Activated T-cell treated with anti-CD3 and anti-CD28 coated beads, Interleukin-2, amount 50 U/mL, for 72 hours (primary cell): ENCODE measurements at regions not wholly inside any gene's neighbourhood (a gene's known extent, or its start where the extent isn't known, plus 50 kb on each side); places are given as distances from the start of the nearest gene placed in this dataset.

ENCODE experiments used
- ATAC-seq, 2 donors: fragments of 150-1000 bp; cut with Tn5 transposase; replicated peaks in 1 of 2; 2 replicates each; pipeline ENCODE4 v1.10.0; 2021; ENCODE audit warnings: moderate library complexity in 2 of 2, mild to moderate bottlenecking in 1 of 2
- DNase-seq, 2 donors: peaks; one replicate each; pipeline ENCODE4 v3.0.0; 2021 to 2022; ENCODE audit warnings: mixed read lengths in 1 of 2
- H3K27ac Mint-ChIP-seq: one replicate; pipeline ENCODE4 v1.8.0; 2022; ENCODE audit warnings: mild to moderate bottlenecking, moderate library complexity, mixed read lengths
- H3K27me3 Mint-ChIP-seq: one replicate; pipeline ENCODE4 v1.8.0; 2022; ENCODE audit warnings: low read depth, mixed read lengths
- H3K36me3 Mint-ChIP-seq, 2 donors: one replicate each; pipeline ENCODE4 v1.8.0; 2022; ENCODE audit warnings: mixed read lengths in 2 of 2, mild to moderate bottlenecking in 1 of 2; ENCODE audit not compliant: insufficient read depth in 2 of 2
- H3K4me1 Mint-ChIP-seq: one replicate; pipeline ENCODE4 v1.8.0; 2022; ENCODE audit warnings: low read depth, mixed read lengths
- H3K4me3 Mint-ChIP-seq, 2 donors: one replicate each; pipeline ENCODE4 v1.8.0; 2022; ENCODE audit warnings: mild to moderate bottlenecking in 2 of 2, mixed read lengths in 2 of 2, moderate library complexity in 2 of 2
- H3K9me3 Mint-ChIP-seq, 2 donors: one replicate each; pipeline ENCODE4 v1.8.0; 2022; ENCODE audit warnings: mixed read lengths in 2 of 2

- no peak for DNase-seq
- no peaks in the 10 kb centered on the region for H3K4me1 Mint-ChIP-seq
- H3K36me3 Mint-ChIP-seq: peaks cover 2 to 8% of the 10 kb centered on the region in 2 donors
- no peak for ATAC-seq
- H3K4me3 Mint-ChIP-seq: no peak overlapping the region
- peaks cover 3 to 7% of the 10 kb centered on the region in 2 donors for H3K9me3 Mint-ChIP-seq
- H3K27me3 Mint-ChIP-seq: no peaks in the 10 kb centered on the region
- H3K27ac Mint-ChIP-seq: no peak overlapping the region
These were observed 93.0 kb downstream of the MTPAP start for GRCh38 chr10:30256084-30256483.

- ATAC-seq (no peak), DNase-seq (no peak)
- Mint-ChIP-seq H3K36me3 (peaks cover 2 to 8% of the 10 kb centered on the region in 2 donors), H3K4me3 (no peak overlapping the region), H3K27me3 (no peaks in the 10 kb centered on the region), H3K27ac (no peak overlapping the region), H3K9me3 (peaks cover 3 to 7% of the 10 kb centered on the region in 2 donors), H3K4me1 (no peaks in the 10 kb centered on the region)
These were observed 94.2 kb downstream of the MTPAP start for GRCh38 chr10:30254926-30255325.

GRCh38 chr10:30248728-30249127 is 100.3 kb downstream of the MTPAP start:
- H3K27me3 Mint-ChIP-seq: no peaks in the 10 kb centered on the region
- peaks cover 4 to 6% of the 10 kb centered on the region in 2 donors for H3K36me3 Mint-ChIP-seq
- H3K4me3 Mint-ChIP-seq: no peak overlapping the region
- no peak overlapping the region for H3K27ac Mint-ChIP-seq
- ATAC-seq (no peak), DNase-seq (no peak)
- peaks cover 3% of the 10 kb centered on the region in 2 donors for H3K9me3 Mint-ChIP-seq
- peaks cover 9% of the 10 kb centered on the region for H3K4me1 Mint-ChIP-seq

GRCh38 chr10:30247704-30248103 is 101.4 kb downstream of the MTPAP start:
- Mint-ChIP-seq H3K27ac (no peak overlapping the region), H3K4me3 (peak overlapping the region; percentile 8 to 58), H3K36me3 (peaks cover 2 to 4% of the 10 kb centered on the region in 2 donors), H3K4me1 (peaks cover 9% of the 10 kb centered on the region), H3K9me3 (peaks cover 3% of the 10 kb centered on the region in 2 donors), H3K27me3 (no peaks in the 10 kb centered on the region)
- DNase-seq (no peak), ATAC-seq (no peak)

- ATAC-seq (no peak), DNase-seq (no peak)
- Mint-ChIP-seq H3K27ac (no peak overlapping the region), H3K4me3 (no peak overlapping the region), H3K9me3 (no peaks in the 10 kb centered on the region), H3K4me1 (no peaks in the 10 kb centered on the region), H3K36me3 (no peaks in the 10 kb centered on the region), H3K27me3 (no peaks in the 10 kb centered on the region)
These were observed 107.5 kb downstream of the MTPAP start for GRCh38 chr10:30241422-30242110.

- H3K9me3 Mint-ChIP-seq: no peaks in the 10 kb centered on the region
- no peak for DNase-seq
- peaks cover 9% of the 10 kb centered on the region for H3K27me3 Mint-ChIP-seq
- H3K4me3 Mint-ChIP-seq: no peak overlapping the region
- no peak overlapping the region for H3K27ac Mint-ChIP-seq
- ATAC-seq: no peak
- no peaks in the 10 kb centered on the region for H3K4me1 Mint-ChIP-seq
- H3K36me3 Mint-ChIP-seq: no peaks in the 10 kb centered on the region
These were observed 110.2 kb downstream of the MTPAP start for GRCh38 chr10:30238836-30239235.

GRCh38 chr10:30233186-30233959 is 115.7 kb downstream of the MTPAP start:
- DNase-seq (no peak), ATAC-seq (no peak)
- no peak overlapping the region for H3K4me3 Mint-ChIP-seq
- H3K27me3 Mint-ChIP-seq: peaks cover 16% of the 10 kb centered on the region
- no peaks in the 10 kb centered on the region for H3K36me3 Mint-ChIP-seq
- H3K9me3 Mint-ChIP-seq: no peaks in the 10 kb centered on the region
- H3K4me1 Mint-ChIP-seq: peaks cover 19% of the 10 kb centered on the region
- H3K27ac Mint-ChIP-seq: no peak overlapping the region

- H3K4me1 Mint-ChIP-seq: peaks cover 19% of the 10 kb centered on the region
- ATAC-seq (no peak), DNase-seq (no peak)
- no peak overlapping the region for H3K27ac Mint-ChIP-seq
- H3K9me3 Mint-ChIP-seq: no peaks in the 10 kb centered on the region
- H3K4me3 Mint-ChIP-seq: peak overlapping the region in 1 of 2 donors; percentile 35
- no peaks in the 10 kb centered on the region for H3K36me3 Mint-ChIP-seq
- peaks cover 16% of the 10 kb centered on the region for H3K27me3 Mint-ChIP-seq
These were observed 117.4 kb downstream of the MTPAP start for GRCh38 chr10:30231709-30232108.

- no peak overlapping the region for H3K4me3 Mint-ChIP-seq
- H3K4me1 Mint-ChIP-seq: peaks cover 19% of the 10 kb centered on the region
- H3K36me3 Mint-ChIP-seq: no peaks in the 10 kb centered on the region
- no peak for DNase-seq
- H3K9me3 Mint-ChIP-seq: no peaks in the 10 kb centered on the region
- ATAC-seq: peak; percentile 63 to 68
- H3K27ac Mint-ChIP-seq: no peak overlapping the region
- peaks cover 16% of the 10 kb centered on the region for H3K27me3 Mint-ChIP-seq
These were observed 117.9 kb downstream of the MTPAP start for GRCh38 chr10:30231071-30231652.

- ATAC-seq (no peak), DNase-seq (no peak)
- H3K9me3 Mint-ChIP-seq: no peaks in the 10 kb centered on the region
- H3K4me1 Mint-ChIP-seq: peaks cover 19% of the 10 kb centered on the region
- H3K4me3 Mint-ChIP-seq: no peak overlapping the region
- H3K27ac Mint-ChIP-seq: no peak overlapping the region
- no peaks in the 10 kb centered on the region for H3K36me3 Mint-ChIP-seq
- H3K27me3 Mint-ChIP-seq: peaks cover 12% of the 10 kb centered on the region
These were observed 119.5 kb downstream of the MTPAP start for GRCh38 chr10:30229536-30229935.

- H3K27me3 Mint-ChIP-seq: peaks cover 7% of the 10 kb centered on the region
- ATAC-seq (no peak), DNase-seq (no peak)
- H3K4me1 Mint-ChIP-seq: peaks cover 19% of the 10 kb centered on the region
- no peaks in the 10 kb centered on the region for H3K36me3 Mint-ChIP-seq
- no peak overlapping the region for H3K27ac Mint-ChIP-seq
- H3K9me3 Mint-ChIP-seq: no peaks in the 10 kb centered on the region
- no peak overlapping the region for H3K4me3 Mint-ChIP-seq
These were observed 120.6 kb downstream of the MTPAP start for GRCh38 chr10:30228417-30229036.

GRCh38 chr10:30227481-30227880 is 121.6 kb downstream of the MTPAP start:
- no peak overlapping the region for H3K27ac Mint-ChIP-seq
- H3K9me3 Mint-ChIP-seq: no peaks in the 10 kb centered on the region
- no peaks in the 10 kb centered on the region for H3K27me3 Mint-ChIP-seq
- no peak for DNase-seq
- ATAC-seq: no peak
- no peak overlapping the region for H3K4me3 Mint-ChIP-seq
- H3K36me3 Mint-ChIP-seq: no peaks in the 10 kb centered on the region
- H3K4me1 Mint-ChIP-seq: peaks cover 19% of the 10 kb centered on the region
